ENCODE measurements at regions not wholly inside any gene's neighbourhood (a gene's known extent, or its start where the extent isn't known, plus 50 kb on each side); places are given as distances from the start of the nearest gene placed in this dataset.
A peak's percentile ranks its signal among the peaks of the same experiment; 100 is the strongest.

GRCh38 chr1:98374098-98374497, 287.4 kb upstream of the SNX7 start:
- no peak for DNase-seq

GRCh38 chr1:98373056-98373455, 288.5 kb upstream of the SNX7 start:
- no peak for DNase-seq

GRCh38 chr1:98371764-98372163, 289.8 kb upstream of the SNX7 start:
- peak; percentile 14 for DNase-seq

- DNase-seq, result no peak
Observed at GRCh38 chr1:98369463-98369862, 292.1 kb upstream of the SNX7 start.

- no peak for DNase-seq
Observed at GRCh38 chr1:98368995-98369394, 292.5 kb upstream of the SNX7 start.

GRCh38 chr1:98367426-98367825, 294.1 kb upstream of the SNX7 start:
- DNase-seq, result no peak

GRCh38 chr1:98366343-98366742, 295.2 kb upstream of the SNX7 start:
- DNase-seq, result no peak

GRCh38 chr1:98364544-98364943, 297.0 kb upstream of the SNX7 start:
- no peak for DNase-seq

GRCh38 chr1:98360864-98361263, 300.7 kb upstream of the SNX7 start:
- no peak for DNase-seq

- DNase-seq, result no peak
Observed at GRCh38 chr1:98355656-98356383, 305.7 kb upstream of the SNX7 start.

- DNase-seq, result no peak
Observed at GRCh38 chr1:98352378-98352777, 309.1 kb upstream of the SNX7 start.

- no peak for DNase-seq
Observed at GRCh38 chr1:98351561-98351960, 310.0 kb upstream of the SNX7 start.

- DNase-seq, result no peak
Observed at GRCh38 chr1:98345417-98345816, 316.1 kb upstream of the SNX7 start.

- DNase-seq, result no peak
Observed at GRCh38 chr1:98344731-98345130, 316.8 kb upstream of the SNX7 start.

GRCh38 chr1:98342566-98342965, 319.0 kb upstream of the SNX7 start:
- DNase-seq, result no peak

- DNase-seq, result no peak
Observed at GRCh38 chr1:98340511-98340910, 321.0 kb upstream of the SNX7 start.

- no peak for DNase-seq
Observed at GRCh38 chr1:98336472-98337083, 324.9 kb upstream of the SNX7 start.

- no peak for DNase-seq
Observed at GRCh38 chr1:98333936-98334335, 327.6 kb upstream of the SNX7 start.

- no peak for DNase-seq
Observed at GRCh38 chr1:98333406-98333805, 328.1 kb upstream of the SNX7 start.

GRCh38 chr1:98331718-98332311, 329.7 kb upstream of the SNX7 start:
- no peak for DNase-seq

GRCh38 chr1:98331243-98331642, 330.3 kb upstream of the SNX7 start:
- no peak for DNase-seq

- no peak for DNase-seq
Observed at GRCh38 chr1:98330224-98330623, 331.3 kb upstream of the SNX7 start.

GRCh38 chr1:98328855-98329254, 332.7 kb upstream of the SNX7 start:
- DNase-seq, result no peak

- DNase-seq, result no peak
Observed at GRCh38 chr1:98327220-98327861, 334.2 kb upstream of the SNX7 start.
